ENCODE measurements at regions not wholly inside any gene's neighbourhood (a gene's known extent, or its start where the extent isn't known, plus 50 kb on each side); places are given as distances from the start of the nearest gene placed in this dataset.
"Not testable (repeated sequence)": the region's sequence is repeated elsewhere in the genome, so short reads cannot be mapped to it uniquely, and the experiment has no call there.

DNA sequence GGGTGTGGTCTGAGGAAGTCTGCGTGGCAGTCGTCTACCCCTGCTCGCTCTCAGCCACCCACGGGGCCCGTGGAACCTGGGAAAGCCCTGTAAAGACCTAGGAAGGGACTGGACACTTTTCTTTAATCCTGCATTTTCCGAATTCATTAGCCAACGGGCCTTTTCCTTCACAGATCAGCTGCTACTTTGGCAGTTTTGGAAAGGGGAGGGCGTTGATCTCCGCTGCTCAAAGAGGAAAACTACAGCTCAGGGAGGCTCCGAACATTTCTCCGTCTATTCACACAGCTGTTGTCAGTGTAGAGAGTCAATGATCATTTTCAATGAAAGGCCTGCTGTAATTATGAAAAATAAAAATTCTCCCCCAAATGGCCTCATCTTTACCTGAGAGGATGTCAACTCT lies 450.1 kb upstream of the MKI67 start:
- DNase-seq (ENCODE audit: low read depth, low spot score) = no peak

DNA sequence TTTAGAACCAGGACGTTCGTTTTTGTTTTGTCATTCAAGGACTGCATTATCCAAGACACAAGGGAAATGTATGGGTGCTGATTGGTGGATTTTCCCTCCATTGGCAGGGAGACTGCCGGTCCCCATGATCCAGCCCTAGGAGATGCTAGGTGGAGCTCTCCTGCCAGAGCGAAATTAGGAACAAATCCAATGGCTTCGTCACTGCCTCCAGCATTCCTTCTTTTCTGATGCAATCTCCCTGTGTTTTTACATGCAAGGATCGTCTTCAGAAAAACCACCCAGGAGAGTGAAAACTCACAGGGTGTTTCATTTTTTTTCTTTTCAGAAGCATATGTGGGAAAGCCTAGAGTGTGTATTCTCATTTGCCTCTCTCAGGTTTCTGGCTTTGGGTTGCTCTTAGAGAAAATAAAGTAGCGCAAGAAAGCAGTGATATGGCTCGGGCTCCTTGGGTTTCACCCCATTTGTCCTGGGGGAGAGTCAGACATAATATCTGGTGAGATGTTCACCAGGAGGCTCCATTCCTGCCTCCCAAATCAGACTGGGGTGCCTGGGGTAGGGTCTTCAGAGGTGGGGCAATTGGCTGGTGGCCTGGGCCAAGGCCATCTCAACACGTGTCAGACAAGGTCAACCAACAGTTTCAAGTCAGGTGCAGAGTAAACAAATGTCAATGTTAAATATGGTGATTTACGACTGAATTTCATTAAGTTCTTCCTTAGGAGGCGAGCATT lies 450.9 kb upstream of the MKI67 start:
- no peak for DNase-seq (ENCODE audit: low read depth, low spot score)

DNA sequence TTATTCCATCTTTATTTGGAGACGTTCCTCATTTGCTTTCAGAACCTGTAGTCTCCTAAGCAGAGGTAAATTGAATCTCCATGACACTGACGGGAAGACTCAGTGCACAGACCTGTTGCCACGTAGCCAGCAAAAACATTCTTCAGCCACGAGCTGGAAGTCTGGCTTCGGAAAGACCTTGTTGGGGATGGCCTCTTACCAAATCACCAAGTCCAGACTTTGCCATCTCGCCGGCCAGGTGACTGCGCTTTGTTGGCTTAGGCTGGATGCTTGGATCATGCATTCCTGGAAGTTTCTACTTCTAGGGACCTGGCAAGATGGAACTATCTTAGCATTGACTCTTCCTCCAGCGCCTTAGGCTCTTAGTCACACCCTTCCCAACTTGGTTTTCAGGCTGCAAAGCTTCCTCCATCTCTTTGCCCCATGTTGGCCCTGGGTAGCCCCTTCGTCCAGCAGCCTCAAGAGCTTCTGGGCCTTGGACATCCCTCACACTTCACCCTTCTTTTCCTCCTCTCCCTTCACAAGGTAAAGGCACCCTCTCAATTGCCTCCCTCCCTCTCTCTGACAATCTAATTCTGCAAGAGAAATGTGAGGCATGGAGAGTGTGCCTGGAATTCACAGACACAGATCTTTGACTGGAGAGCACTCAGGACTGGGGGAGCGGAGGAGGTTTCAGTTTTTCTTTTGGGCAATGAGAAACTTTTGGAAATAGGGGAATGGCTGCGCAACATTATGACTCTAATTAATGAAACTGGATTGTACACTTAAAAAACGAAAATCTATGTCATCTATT lies 451.9 kb upstream of the MKI67 start:
- no peak for DNase-seq (ENCODE audit: low read depth, low spot score)

DNA sequence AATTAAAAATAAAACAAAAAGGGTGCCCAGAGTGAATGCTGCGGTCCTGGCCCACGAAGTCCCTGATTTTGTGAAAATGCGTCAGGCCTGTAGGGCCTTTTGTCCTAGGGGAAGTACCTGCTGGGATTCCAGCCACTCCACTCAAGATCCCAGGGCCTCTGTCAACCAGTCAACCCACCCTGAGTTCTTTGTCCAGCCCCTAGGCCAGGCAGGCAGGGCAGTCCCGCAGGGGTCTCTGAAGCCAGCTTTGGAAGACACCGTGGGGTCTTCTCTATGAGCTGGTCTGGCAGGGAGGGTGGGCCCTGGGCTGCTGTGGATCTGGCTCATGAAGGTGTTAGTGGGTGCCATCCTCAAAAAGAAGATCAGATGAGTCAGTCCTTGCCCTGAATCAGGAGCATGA lies 452.5 kb upstream of the MKI67 start:
- DNase-seq (ENCODE audit: low read depth, low spot score) = no peak

DNA sequence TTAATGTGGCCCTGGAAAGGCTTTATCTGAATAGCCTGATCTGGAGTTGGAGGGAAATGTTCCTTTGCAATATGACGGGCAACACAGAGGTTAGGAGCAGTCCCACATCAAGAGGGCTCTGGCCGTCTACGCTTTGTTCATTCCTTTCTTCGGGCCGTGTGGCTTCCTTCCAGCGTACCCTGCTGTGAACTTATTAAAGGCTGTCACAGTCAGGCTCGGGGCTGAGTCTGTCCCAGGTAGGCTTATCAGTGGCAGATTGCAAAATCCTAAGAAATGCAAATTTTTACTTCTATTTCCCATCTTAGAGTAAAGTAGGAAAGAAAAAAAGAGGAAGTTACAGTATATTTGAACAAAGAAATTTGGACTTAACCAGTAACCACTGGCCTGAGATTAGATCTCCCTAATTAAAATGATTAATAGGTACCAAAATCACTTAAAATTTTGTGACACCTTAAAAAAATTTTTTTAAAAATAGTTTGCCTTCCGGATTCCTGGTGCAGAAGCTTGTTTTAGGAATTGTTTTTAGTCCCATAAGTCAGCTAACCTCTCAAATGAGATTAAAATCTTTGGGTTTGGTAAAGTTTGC lies 453.1 kb upstream of the MKI67 start:
- DNase-seq (ENCODE audit: low read depth, low spot score) = no peak

DNA sequence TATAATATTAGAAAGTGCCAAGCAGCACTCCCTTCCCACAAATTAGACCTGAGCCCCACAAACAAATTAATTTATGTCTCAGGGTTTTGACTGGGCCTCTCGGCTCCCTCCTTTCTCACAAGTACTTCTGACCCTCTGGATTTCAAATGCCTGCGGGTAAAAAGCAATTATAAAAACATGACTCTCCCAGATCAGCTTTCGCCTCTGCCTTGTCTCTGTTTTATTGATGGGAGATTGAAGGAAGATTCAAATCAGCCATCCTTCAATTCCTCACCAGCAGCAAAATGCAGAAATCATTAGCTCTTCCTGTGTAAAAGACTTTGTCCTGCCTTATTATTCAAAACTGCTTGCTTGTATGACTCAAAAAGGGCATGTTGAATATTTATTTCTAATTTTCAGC lies 453.7 kb upstream of the MKI67 start:
- DNase-seq (ENCODE audit: low read depth, low spot score) = no peak

DNA sequence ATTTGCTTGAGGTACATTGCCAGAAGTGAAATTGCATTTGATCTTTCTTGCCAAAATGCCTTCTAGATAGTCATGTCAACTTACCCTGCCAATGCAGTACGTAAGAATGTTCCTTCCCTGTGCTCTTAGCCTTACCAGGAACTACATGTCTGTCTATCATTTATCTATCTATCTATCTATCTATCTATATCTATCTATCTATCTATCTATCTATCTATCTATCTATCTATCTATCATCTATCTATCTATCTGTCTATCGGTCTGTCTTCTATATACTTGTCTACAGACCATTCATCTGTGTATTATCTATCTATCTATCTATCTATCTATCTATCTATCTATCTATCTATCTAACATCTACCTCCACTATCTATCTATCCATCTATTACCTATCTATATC lies 456.9 kb upstream of the MKI67 start:
- DNase-seq (ENCODE audit: low read depth, low spot score) = not testable (repeated sequence)

DNA sequence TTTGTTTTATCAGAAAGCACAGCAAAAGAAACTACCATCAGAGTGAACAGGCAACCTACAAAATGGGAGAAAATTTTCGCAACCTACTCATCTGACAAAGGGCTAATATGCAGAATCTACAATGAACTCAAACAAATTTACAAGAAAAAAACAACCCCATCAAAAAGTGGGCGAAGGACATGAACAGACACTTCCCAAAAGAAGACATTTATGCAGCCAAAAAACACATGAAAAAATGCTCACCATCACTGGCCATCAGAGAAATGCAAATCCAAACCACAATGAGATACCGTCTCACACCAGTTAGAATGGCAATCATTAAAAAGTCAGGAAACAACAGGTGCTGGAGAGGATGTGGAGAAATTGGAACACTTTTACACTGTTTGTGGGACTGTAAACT lies 460.4 kb upstream of the MKI67 start:
- DNase-seq (ENCODE audit: low read depth, low spot score) = not testable (repeated sequence)

DNA sequence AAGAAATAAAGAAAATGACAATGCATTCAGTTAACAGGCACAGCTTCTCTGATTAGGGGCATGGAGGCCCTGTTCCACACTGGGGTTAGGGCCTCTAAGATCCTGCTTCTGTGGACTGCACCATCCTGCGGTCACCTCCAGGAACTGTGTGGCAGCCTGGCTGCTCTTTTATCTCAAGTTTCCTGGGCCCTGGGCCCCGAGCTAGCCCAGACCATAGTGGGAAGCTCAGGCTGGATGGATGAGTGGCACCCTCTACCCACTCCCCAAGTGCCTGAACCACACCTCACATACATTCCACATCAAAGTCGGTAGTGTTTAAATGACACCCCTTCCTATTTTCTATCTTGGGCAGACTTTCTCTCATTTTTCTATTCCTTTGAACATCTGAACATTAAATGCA lies 461.5 kb upstream of the MKI67 start:
- no peak for DNase-seq (ENCODE audit: low read depth, low spot score)

DNA sequence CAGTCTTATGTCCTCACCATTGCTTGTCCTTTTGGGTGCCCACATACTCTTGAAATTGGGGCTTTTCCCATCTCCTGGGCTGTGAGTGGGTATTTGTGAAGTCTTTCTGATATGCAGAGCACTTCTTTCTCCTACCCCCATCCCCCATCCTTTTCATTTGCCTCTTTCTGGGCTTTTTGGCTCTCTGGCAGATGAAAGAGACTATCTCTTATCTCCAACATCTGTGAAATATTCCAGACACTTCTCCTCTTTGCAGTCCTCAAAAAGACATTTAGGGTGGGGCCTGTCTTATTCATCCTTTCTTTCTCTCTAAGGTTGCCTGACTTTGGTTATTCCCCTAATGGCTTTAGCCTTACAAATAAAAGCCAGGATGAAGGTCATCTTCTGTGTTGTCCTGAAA lies 462.2 kb upstream of the MKI67 start:
- DNase-seq (ENCODE audit: low read depth, low spot score) = no peak

DNA sequence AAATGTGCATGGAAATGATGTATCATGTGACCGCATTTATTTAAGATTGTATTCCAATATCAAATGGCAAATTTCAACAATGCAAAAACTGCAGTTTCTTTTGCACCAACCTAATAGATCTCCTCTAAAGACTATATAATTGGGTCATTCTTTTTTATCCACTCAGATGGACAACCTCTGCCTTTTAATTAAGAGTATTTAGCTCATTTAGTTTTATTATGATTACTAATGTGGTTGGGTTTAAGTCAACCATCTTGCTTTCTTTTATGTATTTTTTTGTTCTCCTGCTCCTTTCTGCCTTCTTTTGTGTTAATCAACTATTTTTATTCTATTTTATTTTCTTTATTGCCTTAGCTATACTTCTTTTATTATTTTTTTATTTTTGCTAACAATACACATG lies 468.5 kb upstream of the MKI67 start:
- no peak for DNase-seq (ENCODE audit: low read depth, low spot score)

DNA sequence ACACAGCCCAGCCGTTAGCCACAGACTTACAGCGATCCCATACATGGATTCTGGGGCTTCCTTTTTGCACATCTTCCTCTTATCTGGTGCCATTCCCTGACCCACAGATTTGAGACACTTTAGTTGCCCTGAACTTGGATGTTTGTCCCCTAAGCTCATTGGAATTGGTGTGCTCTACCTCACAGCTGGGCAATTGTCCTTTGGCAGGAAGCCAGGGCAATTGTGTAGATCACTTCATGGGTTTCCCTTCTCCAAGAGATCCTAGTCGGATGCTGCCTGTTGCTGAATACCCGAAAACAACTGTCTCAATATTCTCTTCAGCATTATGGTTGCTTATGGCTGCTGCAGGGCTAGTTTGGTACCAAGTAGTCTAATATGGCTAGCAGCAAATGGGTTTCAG lies 470.7 kb upstream of the MKI67 start:
- DNase-seq (ENCODE audit: low read depth, low spot score) = no peak

DNA sequence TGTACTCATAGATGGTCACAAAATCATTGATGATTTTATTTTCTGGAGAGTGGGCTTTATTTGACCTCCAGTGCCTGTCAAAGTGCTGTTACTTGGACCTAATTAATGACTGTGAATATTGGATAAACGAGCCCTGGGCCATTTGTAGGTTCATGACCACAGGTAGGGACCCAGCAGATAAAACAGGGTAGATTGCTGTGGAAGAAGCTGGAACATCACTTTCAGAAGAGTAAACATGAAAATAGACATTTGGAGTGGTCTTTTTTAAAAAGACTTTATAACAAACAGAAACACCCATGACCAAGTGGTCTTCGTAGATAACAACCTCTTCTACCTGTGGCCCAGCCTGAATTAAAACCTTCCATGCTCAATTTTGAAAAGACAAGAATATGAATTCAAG lies 472.8 kb upstream of the MKI67 start:
- no peak for DNase-seq (ENCODE audit: low read depth, low spot score)

DNA sequence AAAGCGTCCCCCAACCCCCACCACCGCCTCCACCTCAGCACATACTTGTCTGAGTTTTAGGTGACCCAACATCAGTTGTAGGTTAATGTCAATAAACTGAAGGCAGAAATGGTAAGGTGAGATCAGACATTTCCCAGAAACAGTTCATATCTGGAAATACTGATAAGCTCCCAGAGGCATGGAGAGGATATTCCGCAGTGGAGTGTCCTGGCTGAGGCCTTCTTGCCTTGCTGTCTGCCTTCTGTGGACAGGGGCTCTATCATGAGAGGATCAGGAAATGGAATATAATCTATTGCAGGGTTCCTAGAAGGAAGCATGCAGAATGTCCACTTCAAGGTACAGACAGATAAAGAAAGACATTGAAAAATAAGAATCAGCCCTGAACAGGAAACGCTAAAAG lies 473.3 kb upstream of the MKI67 start:
- no peak for DNase-seq (ENCODE audit: low read depth, low spot score)

DNA sequence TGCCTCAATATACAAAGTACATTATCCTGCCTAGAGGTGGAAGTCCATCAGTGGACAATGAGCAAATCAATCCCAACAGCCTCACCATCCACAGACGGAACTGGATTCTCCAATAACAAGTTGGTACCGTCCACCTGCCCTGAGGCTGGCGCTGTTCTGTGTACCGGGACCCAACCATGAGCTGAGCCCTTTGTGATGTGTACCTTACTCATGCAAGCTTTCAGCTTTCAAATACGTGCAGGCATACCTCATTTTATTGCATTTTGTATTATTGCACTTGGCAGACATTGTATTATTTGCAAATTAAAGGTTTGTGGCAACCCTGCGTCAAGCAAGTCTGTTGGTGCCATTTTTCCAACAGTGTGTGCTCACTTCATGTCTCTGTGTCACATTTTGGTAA lies 476.0 kb upstream of the MKI67 start:
- no peak for DNase-seq (ENCODE audit: low read depth, low spot score)

DNA sequence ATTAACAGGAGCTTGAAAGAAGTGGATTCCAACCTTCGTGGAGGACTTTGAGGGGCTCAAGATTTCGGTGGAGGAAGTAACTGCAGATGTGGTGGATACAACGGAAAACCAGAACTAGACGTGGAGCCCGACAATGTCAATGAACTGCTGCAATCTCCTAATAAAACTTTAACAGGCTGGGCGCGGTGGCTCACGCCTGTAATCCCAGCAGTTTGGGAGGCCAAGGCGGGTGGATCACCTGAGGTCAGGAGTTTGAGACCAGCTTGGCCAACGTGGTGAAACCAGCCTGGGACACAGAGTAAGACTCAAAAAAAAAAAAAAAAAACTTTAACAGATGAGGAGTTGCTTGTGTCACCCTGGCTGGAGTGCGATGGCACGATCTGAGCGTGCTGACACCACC lies 477.8 kb upstream of the MKI67 start:
- DNase-seq (ENCODE audit: low read depth, low spot score) = no peak

DNA sequence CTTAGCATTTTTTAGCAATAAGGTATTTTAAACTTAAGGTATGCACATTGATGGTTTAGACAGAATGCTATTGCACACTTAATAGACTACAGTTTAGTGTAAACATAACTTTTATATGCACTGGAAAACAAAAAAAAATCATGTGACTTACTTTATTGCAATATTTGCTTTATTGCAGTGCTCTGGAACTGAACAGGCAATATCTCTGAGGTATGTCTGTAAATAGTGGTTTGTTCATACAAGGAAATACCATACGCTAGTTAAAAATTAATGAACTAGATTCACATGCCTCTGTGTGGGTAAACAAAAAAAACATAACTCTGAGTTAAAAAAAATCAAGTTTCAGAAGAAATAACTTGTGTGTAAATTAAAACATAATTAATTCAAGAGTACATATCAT lies 479.0 kb upstream of the MKI67 start:
- DNase-seq (ENCODE audit: low read depth, low spot score) = no peak

DNA sequence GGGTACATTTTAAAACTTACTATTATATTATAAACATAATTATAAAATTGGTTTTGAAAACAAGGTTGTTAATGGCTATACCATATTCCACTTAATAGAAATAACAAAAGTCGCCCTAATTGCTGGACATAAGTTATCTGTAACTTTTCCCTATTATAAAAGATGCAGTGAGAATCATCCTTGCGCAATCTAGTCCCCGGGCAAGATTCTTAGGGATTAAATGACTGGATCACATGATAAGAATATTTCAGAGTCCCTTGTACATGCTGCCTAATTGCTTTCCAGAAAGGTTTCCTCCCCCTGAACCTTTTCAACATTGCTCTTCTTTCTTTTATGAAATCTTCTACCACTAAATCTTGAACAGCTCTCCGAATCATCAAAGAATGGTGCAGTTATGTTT lies 479.8 kb upstream of the MKI67 start:
- no peak for DNase-seq (ENCODE audit: low read depth, low spot score)

DNA sequence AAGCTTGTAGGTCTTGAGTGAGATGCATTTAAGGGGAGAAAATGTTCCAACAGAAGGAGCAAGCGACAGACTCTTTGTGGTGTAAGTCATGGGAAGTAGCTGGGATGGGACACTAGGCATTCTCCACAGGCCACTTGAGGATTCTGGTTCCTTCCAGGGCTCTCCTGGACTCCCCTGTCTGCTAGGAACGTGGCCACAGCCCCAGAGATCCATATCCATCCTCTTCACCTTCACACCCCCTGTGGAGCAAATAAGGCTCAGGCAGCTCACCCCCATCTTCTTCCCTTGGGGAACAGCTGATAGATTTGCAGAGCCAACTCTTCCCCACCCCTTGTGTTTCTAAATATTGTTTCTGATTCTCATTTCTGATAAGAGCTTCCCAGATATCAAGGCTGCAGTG lies 482.6 kb upstream of the MKI67 start:
- no peak for DNase-seq (ENCODE audit: low read depth, low spot score)

DNA sequence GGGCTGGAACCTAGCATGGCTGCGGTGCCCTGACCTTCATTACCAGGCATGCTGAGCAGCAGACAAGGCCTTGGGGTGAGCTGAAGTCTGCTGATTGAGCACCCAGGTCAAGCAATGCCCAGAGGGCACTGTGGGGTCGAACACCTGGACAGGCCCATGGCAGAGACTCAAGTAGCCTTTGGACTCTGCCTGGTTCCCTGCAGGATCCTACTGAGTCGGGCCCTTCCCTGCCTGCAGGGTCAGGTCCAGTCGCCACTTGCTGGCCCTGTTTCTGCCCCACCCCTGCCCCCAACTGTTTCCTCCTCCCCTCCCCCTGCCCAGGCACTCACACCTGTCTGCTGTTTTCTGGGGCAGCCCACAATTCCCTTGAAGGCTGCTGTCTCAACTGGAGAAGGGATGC lies 483.2 kb upstream of the MKI67 start:
- DNase-seq (ENCODE audit: low read depth, low spot score) = no peak

DNA sequence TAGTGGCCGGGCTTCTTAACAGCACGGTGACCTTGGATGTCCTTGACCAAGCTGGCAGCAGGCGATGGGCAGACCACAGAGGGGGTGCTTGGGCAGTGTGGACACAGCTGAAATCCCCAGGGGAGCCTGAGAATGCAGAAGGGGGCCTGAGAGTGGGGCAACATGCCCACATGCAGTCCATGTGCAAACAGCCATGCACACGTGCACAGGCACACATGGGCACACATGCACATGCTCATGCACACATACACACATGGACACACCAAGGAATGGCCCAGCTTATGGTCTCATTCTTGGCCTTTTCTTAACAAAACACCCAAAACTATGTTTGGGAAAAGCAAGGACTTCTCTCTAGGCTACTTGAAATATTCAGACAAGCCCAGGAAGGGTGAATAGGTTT lies 483.9 kb upstream of the MKI67 start:
- DNase-seq (ENCODE audit: low read depth, low spot score) = no peak

DNA sequence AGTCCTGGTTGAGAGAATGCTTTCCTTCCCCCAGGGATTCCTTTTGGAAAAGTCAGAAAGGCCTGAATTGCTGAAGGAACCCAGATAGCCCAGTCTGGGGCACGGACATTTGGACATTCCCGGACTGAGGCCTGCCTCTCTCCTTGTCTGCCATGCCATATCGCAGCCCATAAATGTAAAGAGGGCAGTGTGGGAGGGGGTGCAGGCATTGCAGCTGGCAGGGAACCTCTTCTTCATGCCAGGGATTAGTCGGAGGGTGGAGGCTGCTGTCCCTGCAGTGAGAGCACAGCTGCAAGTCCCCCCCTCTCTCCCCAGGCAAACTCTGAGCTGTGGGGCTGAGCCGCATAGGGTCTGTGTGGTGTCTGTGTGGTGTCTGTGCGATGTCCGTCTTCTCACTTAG lies 486.0 kb upstream of the MKI67 start:
- DNase-seq (ENCODE audit: low read depth, low spot score) = no peak

DNA sequence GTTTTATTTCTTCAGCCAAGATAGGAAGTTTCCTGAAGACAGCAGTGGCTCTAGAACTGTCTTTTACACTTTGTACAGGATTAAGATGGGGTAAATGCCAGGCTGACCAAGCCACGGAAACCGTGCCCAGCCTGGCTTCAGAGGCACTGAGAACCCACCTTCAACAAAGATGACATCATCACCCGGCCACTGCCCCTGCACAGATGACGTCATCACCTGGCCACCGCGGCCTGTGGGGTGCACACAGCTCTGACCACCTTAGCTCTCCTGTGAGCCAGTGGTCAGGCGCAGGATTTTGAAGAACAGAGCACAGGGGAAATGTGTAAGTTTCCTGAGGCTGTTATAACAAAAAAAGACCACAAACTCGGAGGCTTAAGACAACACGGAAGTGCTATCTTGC lies 486.4 kb upstream of the MKI67 start:
- no peak for DNase-seq (ENCODE audit: low read depth, low spot score)
